AG04450 (cell line): ENCODE measurements at regions not wholly inside any gene's neighbourhood (a gene's known extent, or its start where the extent isn't known, plus 50 kb on each side); places are given as distances from the start of the nearest gene placed in this dataset.
A peak's percentile ranks its signal among the peaks of the same experiment; 100 is the strongest.

Experiments
- CTCF ChIA-PET: fragments of 300-600, 350-600 bp; formaldehyde crosslinking; extraction: SDS; loops from one replicate; lab custom pipeline; 2022; ENCODE audit warnings: antibody characterized with exemption, inconsistent platforms; lab: Charles Lee
- POLR2A ChIA-PET: fragments of 350-600 bp; formaldehyde crosslinking; extraction: SDS; loops from one replicate; lab custom pipeline; 2021; ENCODE audit warnings: antibody characterized with exemption, inconsistent platforms; lab: Yijun Ruan, JAX
- DNase-seq: peaks from one replicate; pipeline ENCODE4 v3.0.0-alpha.2; 2011; ENCODE audit warnings: low read depth, low spot score
- H3K27ac ChIP-seq: one replicate; pipeline ENCODE4 v1.5.1; 2012; ENCODE audit warnings: low read depth, low read length, control low read depth
- H3K27me3 ChIP-seq: one replicate; pipeline ENCODE4 v1.6.0; 2012; ENCODE audit warnings: low read length; ENCODE audit not compliant: control insufficient read depth, insufficient read depth
- H3K4me3 ChIP-seq: 2 replicates; pipeline ENCODE4 v1.5.1; 2011; ENCODE audit warnings: mild to moderate bottlenecking, low read depth, low read length, control low read depth
- H3K9me3 ChIP-seq: 2 replicates; pipeline ENCODE4 v1.5.1; 2012; ENCODE audit warnings: low read length; ENCODE audit not compliant: control insufficient read depth, insufficient read depth
- TF ChIP-seq, protein P1 (sequence below): IDR thresholded peaks from 2 replicates; pipeline ENCODE4 v1.5.1; 2011; ENCODE audit warnings: low read depth, low read length, control low read depth, inconsistent platforms

DNA sequence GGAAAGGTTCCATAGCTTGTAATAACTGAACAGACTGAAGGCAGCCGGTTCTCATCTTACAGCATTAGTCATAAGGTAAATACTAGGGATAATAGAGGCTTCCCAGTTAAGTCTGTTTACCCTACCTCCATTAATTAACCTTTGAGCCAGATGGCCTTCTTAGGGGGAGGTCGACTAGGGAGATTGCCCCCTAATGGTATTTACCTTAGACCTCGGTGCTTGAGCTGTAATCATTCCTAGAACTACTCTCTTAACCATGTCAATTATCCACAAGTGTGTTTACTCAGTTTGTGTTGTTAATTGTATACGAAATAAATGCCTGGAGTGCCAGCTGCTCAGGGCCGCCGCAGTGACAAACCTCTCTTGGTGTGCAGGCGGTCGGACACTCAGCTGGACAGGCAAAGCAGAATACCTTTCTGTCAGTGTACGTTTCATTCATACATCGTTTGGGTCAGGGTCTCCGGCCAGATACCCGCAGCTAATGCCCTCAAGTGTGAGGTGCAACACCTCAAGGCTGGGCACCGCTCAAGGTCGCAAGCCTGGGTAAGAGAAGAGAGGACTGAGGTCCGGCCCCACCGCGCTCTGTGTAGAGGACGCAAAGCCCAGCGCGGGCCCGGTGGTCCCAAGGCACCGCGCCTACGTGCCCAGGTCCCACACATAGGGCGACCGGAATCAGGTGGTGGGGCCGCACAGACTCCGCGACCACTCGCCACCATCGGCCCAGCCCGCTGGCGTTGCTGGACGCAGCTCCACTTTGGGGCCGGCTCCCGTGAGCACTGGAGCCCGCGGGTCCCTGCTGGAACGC lies 931.0 kb downstream of the NLGN4Y start:
- Histone ChIP-seq H3K27me3 (no peaks in the 10 kb centered on the region), H3K27ac (no peak overlapping the region), H3K9me3 (peaks cover 5% of the 10 kb centered on the region; the same call in 1 of the 2 replicates), H3K4me3 (peak overlapping the region; percentile 64)
- ChIA-PET CTCF (no interaction called here), POLR2A (interaction anchor here (0.9 to 1.5 kb wide), 2 partner anchors 31 to 111 kb away, joined by 3 to 5 read pairs; no protein-coding TSS in a partner anchor)
- DNase-seq: no peak
- TF ChIP-seq, protein P1, sequence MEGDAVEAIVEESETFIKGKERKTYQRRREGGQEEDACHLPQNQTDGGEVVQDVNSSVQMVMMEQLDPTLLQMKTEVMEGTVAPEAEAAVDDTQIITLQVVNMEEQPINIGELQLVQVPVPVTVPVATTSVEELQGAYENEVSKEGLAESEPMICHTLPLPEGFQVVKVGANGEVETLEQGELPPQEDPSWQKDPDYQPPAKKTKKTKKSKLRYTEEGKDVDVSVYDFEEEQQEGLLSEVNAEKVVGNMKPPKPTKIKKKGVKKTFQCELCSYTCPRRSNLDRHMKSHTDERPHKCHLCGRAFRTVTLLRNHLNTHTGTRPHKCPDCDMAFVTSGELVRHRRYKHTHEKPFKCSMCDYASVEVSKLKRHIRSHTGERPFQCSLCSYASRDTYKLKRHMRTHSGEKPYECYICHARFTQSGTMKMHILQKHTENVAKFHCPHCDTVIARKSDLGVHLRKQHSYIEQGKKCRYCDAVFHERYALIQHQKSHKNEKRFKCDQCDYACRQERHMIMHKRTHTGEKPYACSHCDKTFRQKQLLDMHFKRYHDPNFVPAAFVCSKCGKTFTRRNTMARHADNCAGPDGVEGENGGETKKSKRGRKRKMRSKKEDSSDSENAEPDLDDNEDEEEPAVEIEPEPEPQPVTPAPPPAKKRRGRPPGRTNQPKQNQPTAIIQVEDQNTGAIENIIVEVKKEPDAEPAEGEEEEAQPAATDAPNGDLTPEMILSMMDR: no peak

DNA sequence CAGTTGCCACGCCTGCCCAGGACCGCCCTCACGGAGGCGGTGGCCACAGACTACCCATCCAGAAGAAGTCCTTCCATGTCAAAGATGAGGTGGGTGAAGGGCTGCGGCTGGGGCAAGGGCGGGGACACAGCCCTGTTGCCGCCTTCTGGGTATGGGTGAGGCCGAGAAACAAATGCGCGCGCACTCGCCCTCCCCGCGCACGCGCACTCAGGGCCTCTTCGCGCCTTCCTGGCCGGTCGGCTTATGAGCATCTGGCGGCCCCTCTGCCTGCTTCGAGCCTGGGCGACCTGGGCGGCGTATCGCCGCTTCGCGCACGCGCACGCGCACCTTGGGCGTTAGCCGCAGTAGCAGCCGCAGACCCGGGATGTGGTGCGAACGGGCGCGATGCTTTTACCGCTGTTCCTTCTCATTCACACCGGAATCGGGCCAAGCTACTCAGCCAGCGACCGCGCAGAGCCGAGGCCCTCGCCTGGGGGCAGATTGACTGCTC lies 931.7 kb downstream of the NLGN4Y start:
- Histone ChIP-seq H3K27ac (peak overlapping the region; percentile 47), H3K27me3 (no peaks in the 10 kb centered on the region), H3K9me3 (peaks cover 5% of the 10 kb centered on the region; the same call in 1 of the 2 replicates), H3K4me3 (peak overlapping the region; percentile 64)
- DNase-seq: peak; percentile 60
- TF ChIP-seq, protein P1: no peak
- ChIA-PET CTCF (no interaction called here), POLR2A (interaction anchor here (1.5 kb wide), 1 partner anchor 31 kb away, joined by 5 read pairs; no protein-coding TSS in a partner anchor)

DNA sequence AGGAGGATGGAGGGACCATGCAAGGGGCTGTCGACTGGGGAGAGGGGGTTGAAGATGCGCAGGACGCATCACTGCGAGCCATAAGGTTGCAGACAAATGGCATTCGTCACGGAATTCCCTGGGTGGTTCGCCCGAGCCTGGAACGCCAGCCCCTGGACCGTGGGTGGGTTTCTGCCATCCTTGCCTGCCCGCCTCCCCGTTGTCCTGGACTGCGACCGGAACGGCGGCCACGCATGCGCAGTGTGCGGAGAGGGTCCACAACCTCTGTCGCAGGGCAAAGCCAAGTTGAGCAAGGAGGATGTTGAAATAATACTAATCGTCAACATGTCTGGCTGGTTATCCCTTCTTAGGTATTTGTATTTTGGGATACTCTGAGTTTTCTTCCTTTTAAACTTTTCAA lies 932.2 kb downstream of the NLGN4Y start:
- Histone ChIP-seq H3K4me3 (peak overlapping the region; percentile 64), H3K27ac (peak overlapping the region; percentile 47), H3K27me3 (no peaks in the 10 kb centered on the region), H3K9me3 (peaks cover 5% of the 10 kb centered on the region; the same call in 1 of the 2 replicates)
- POLR2A ChIA-PET: no interaction called here
- CTCF ChIA-PET: no interaction called here
- TF ChIP-seq, protein P1: no peak
- DNase-seq: no peak

DNA sequence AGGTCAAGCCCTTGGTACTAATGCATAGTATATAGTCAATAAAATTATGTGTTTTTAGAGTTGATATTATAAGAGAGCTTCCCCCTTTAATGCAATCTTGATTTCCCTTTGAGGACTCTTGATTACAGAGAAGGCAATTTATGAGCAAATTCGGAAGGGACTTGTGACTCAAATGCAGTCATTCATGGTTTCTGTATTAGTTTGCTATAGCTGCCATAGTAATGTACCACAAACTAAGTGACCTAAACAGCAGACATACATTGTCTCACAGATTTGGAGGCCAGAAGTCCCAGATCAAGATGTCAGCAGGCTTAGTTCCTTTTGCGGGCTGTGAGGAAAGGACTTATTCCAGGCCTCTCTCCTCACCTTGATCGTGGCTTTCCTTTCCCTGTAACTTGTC lies 933.4 kb downstream of the NLGN4Y start:
- no peak for DNase-seq
- CTCF ChIA-PET: no interaction called here

More for the DNA sequence above, 933.4 kb downstream of the NLGN4Y start:
- Histone ChIP-seq H3K4me3 (no peak overlapping the region), H3K27ac (no peak overlapping the region), H3K27me3 (no peaks in the 10 kb centered on the region), H3K9me3 (peaks cover 5% of the 10 kb centered on the region; the same call in 1 of the 2 replicates)
- POLR2A ChIA-PET: no interaction called here
- TF ChIP-seq, protein P1: no peak
